WTC11 (cell line): ENCODE measurements at regions not wholly inside any gene's neighbourhood (a gene's known extent, or its start where the extent isn't known, plus 50 kb on each side); places are given as distances from the start of the nearest gene placed in this dataset.

Source experiments
- ATAC-seq: fragments of 200-7000 bp; cut with Tn5 transposase; 2 replicates; pipeline ENCODE4 v1.10.0; 2021; ENCODE audit warnings: mild to moderate bottlenecking, moderate library complexity
- CTCF ChIA-PET: fragments of 300-600 bp; sonication (Branson Sonifier 250); formaldehyde crosslinking; loops from one replicate; lab custom pipeline; 2021; ENCODE audit warnings: antibody characterized with exemption; lab: Charles Lee
- POLR2A ChIA-PET: fragments of 350-600 bp; sonication (Branson Sonifier 250); formaldehyde crosslinking; loops from one replicate; lab custom pipeline; 2021; ENCODE audit warnings: antibody characterized with exemption; lab: Charles Lee
- DNase-seq: peaks from one replicate; pipeline ENCODE4 v3.0.0; 2021; ENCODE audit warnings: low spot score
- H3K27ac Mint-ChIP-seq: 2 replicates; pipeline ENCODE4 v1.8.0; 2021; ENCODE audit warnings: mixed read lengths
- H3K27me3 Mint-ChIP-seq: 2 replicates; pipeline ENCODE4 v1.8.0; 2021; ENCODE audit warnings: low read depth, mild to moderate bottlenecking, moderate library complexity, mixed read lengths
- H3K36me3 Mint-ChIP-seq: 2 replicates; pipeline ENCODE4 v1.8.0; 2021; ENCODE audit warnings: mixed read lengths
- H3K4me1 Mint-ChIP-seq: 2 replicates; pipeline ENCODE4 v1.8.0; 2022; ENCODE audit warnings: mixed read lengths
- H3K4me3 Mint-ChIP-seq: 2 replicates; pipeline ENCODE4 v1.8.0; 2021; ENCODE audit warnings: mild to moderate bottlenecking, moderate library complexity, mixed read lengths
- H3K9me3 Mint-ChIP-seq: 2 replicates; pipeline ENCODE4 v1.8.0; 2021; ENCODE audit warnings: mixed read lengths
- CDX4 ChIP-seq: fragments of 250-450 bp; sonication (Bioruptor Pico); IDR thresholded peaks from 2 replicates; pipeline ENCODE4 v1.9.0; 2021; ENCODE audit warnings: moderate library complexity, mild to moderate bottlenecking, inconsistent platforms, borderline replicate concordance
- E2F1 ChIP-seq: sonication (generic); formaldehyde crosslinking; IDR thresholded peaks from 2 replicates; pipeline ENCODE4 v1.8.0; 2022; ENCODE audit warnings: mild to moderate bottlenecking, missing genetic modification reagents
- ESRRA ChIP-seq: sonication (generic); formaldehyde crosslinking; IDR thresholded peaks from 2 replicates; pipeline ENCODE4 v1.8.1; 2022; ENCODE audit warnings: mild to moderate bottlenecking, missing genetic modification reagents, borderline replicate concordance
- FOXJ3 ChIP-seq: sonication (generic); formaldehyde crosslinking; IDR thresholded peaks from 2 replicates; pipeline ENCODE4 v1.9.0; 2021; ENCODE audit warnings: missing genetic modification reagents, mild to moderate bottlenecking, borderline replicate concordance
- GABPB1 ChIP-seq: sonication (generic); formaldehyde crosslinking; IDR thresholded peaks from 2 replicates; pipeline ENCODE4 v1.8.1; 2023; ENCODE audit warnings: mild to moderate bottlenecking, missing genetic modification reagents
- GRHL2 ChIP-seq: fragments of 250-450 bp; sonication (Bioruptor Pico); IDR thresholded peaks from 2 replicates; pipeline ENCODE4 v1.8.0; 2022; ENCODE audit warnings: mild to moderate bottlenecking, moderate library complexity; ENCODE audit not compliant: insufficient replicate concordance, severe bottlenecking
- KAT7 ChIP-seq: sonication (generic); formaldehyde crosslinking; IDR thresholded peaks from 2 replicates; pipeline ENCODE4 v1.8.1; 2023; ENCODE audit warnings: missing genetic modification reagents, mild to moderate bottlenecking, borderline replicate concordance
- NR2C2 ChIP-seq: sonication (generic); formaldehyde crosslinking; IDR thresholded peaks from 2 replicates; pipeline ENCODE4 v1.8.0; 2022; ENCODE audit warnings: mild to moderate bottlenecking, missing genetic modification reagents
- OVOL2 ChIP-seq: fragments of 250-450 bp; sonication (Bioruptor Pico); IDR thresholded peaks from 2 replicates; pipeline ENCODE4 v1.9.0; 2021; ENCODE audit warnings: mild to moderate bottlenecking, borderline replicate concordance
- PRRX2 ChIP-seq: fragments of 250-450 bp; sonication (Bioruptor Pico); IDR thresholded peaks from 2 replicates; pipeline ENCODE4 v1.8.0; 2021; ENCODE audit warnings: mild to moderate bottlenecking
- TCF7 ChIP-seq: sonication (generic); formaldehyde crosslinking; IDR thresholded peaks from 2 replicates; pipeline ENCODE4 v1.8.0; 2022; ENCODE audit warnings: mild to moderate bottlenecking, low read depth, missing genetic modification reagents, moderate library complexity
- ZNF317 ChIP-seq: sonication (generic); formaldehyde crosslinking; IDR thresholded peaks from 2 replicates; pipeline ENCODE4 v1.8.1; 2023; ENCODE audit warnings: low read depth, mild to moderate bottlenecking, moderate library complexity, missing genetic modification reagents, borderline replicate concordance
- ZNF396 ChIP-seq: fragments of 250-450 bp; sonication (Bioruptor Pico); IDR thresholded peaks from 2 replicates; pipeline ENCODE4 v1.8.0; 2021; ENCODE audit warnings: mild to moderate bottlenecking, moderate library complexity, borderline replicate concordance
- ZNF416 ChIP-seq: fragments of 250-450 bp; sonication (Bioruptor Pico); IDR thresholded peaks from 2 replicates; pipeline ENCODE4 v1.9.0; 2021; ENCODE audit warnings: mild to moderate bottlenecking, inconsistent platforms
- ZNF423 ChIP-seq: fragments of 250-450 bp; sonication (Bioruptor Pico); IDR thresholded peaks from 2 replicates; pipeline ENCODE4 v2.1.2; 2022; ENCODE audit warnings: mild to moderate bottlenecking, moderate library complexity
- ZNF512 ChIP-seq: sonication (generic); formaldehyde crosslinking; IDR thresholded peaks from 2 replicates; pipeline ENCODE4 v1.8.1; 2022; ENCODE audit warnings: missing genetic modification reagents, borderline replicate concordance
- ZNF532 ChIP-seq: fragments of 250-450 bp; sonication (Bioruptor Pico); IDR thresholded peaks from 2 replicates; pipeline ENCODE4 v1.9.0; 2021; ENCODE audit warnings: mild to moderate bottlenecking, borderline replicate concordance
- ZSCAN18 ChIP-seq: fragments of 250-450 bp; sonication (Bioruptor Pico); IDR thresholded peaks from 2 replicates; pipeline ENCODE4 v2.1.2; 2022; ENCODE audit warnings: mild to moderate bottlenecking, moderate library complexity

- no peak for TF ChIP-seq E2F1 (CRISPR knock-in tag)
- TF ChIP-seq ZNF423: no peak
- no peak for TF ChIP-seq ZNF396
- no peak for TF ChIP-seq FOXJ3 (CRISPR knock-in tag)
- no peak for TF ChIP-seq TCF7 (CRISPR knock-in tag)
- no peak for TF ChIP-seq GABPB1 (CRISPR knock-in tag)
- TF ChIP-seq ZNF512 (CRISPR knock-in tag): no peak
- TF ChIP-seq ZNF317: no peak
- no peak for TF ChIP-seq ESRRA (CRISPR knock-in tag)
- TF ChIP-seq OVOL2 (CRISPR knock-in tag): no peak
Observed at GRCh38 chr1:168372307-168372706, 91.6 kb downstream of the TBX19 start (continued).

- no peak for ATAC-seq
- H3K36me3 Mint-ChIP-seq: no peaks in the 10 kb centered on the region
- no peaks in the 10 kb centered on the region; the same call in 1 of the 2 replicates for H3K27me3 Mint-ChIP-seq
- no peaks in the 10 kb centered on the region for H3K9me3 Mint-ChIP-seq
- no peak overlapping the region for H3K4me3 Mint-ChIP-seq
- CTCF ChIA-PET: interaction anchor here (1.7 kb wide), 1 partner anchor 29 kb away, joined by 6 read pairs; no protein-coding TSS in a partner anchor
- H3K27ac Mint-ChIP-seq: no peak overlapping the region; the same call in 1 of the 2 replicates
- TF ChIP-seq ZNF532: no peak
- no peak for TF ChIP-seq NR2C2 (CRISPR knock-in tag)
- no peak for TF ChIP-seq ZNF416 (CRISPR knock-in tag)
- no peak for TF ChIP-seq ZSCAN18 (CRISPR knock-in tag)
- TF ChIP-seq CDX4 (CRISPR knock-in tag): no peak
- no peak for TF ChIP-seq GRHL2 (CRISPR knock-in tag)
- no peak for TF ChIP-seq PRRX2
- no peak for TF ChIP-seq KAT7 (CRISPR knock-in tag)
- no peak for DNase-seq
- POLR2A ChIA-PET: no interaction called here
- no peaks in the 10 kb centered on the region for H3K4me1 Mint-ChIP-seq
Observed at GRCh38 chr1:168371477-168371876, 90.8 kb downstream of the TBX19 start.
